Thyroid gland (tissue), 4 donors: ENCODE measurements at regions not wholly inside any gene's neighbourhood (a gene's known extent, or its start where the extent isn't known, plus 50 kb on each side); places are given as distances from the start of the nearest gene placed in this dataset.

Source experiments
- DNase-seq, 2 donors: peaks; one replicate each; pipeline ENCODE4 v3.0.0-alpha.2; 2019
- H3K27ac ChIP-seq, 3 donors: fragments of 200-600 bp; sonication (generic); 1 replicate in 2 of 3; 2 replicates in 1 of 3; pipeline ENCODE4 v1.5.1; 2016 to 2019; ENCODE audit warnings: mild to moderate bottlenecking in 1 of 3, moderate library complexity in 1 of 3
- H3K27me3 ChIP-seq: fragments of 200-600 bp; sonication (generic); one replicate; pipeline ENCODE4 v1.5.1; 2019
- H3K36me3 ChIP-seq, 2 donors: fragments of 200-600 bp; sonication (generic); one replicate each; pipeline ENCODE4 v1.5.1; 2016 to 2019
- H3K4me1 ChIP-seq, 2 donors: fragments of 200-600 bp; sonication (generic); one replicate each; pipeline ENCODE4 v1.5.1; 2017 to 2019
- H3K4me3 ChIP-seq, 3 donors: fragments of 200-600 bp; sonication (generic); replicated peaks in 1 of 3; 1 replicate in 2 of 3; 2 replicates in 1 of 3; pipeline ENCODE4 v1.5.1; 2016; ENCODE audit warnings: mild to moderate bottlenecking in 1 of 3
- H3K9me3 ChIP-seq: fragments of 200-600 bp; sonication (generic); one replicate; pipeline ENCODE4 v1.5.1; 2017
- CTCF ChIP-seq, 6 experiments: fragments of 200-600 bp in 3 of 6; fragments of 450-650 bp in 3 of 6; sonication (generic) in 3 of 6; IDR thresholded peaks; one replicate each; pipeline ENCODE4 v1.5.1; 2016 to 2019; ENCODE audit warnings: antibody characterized with exemption in 6 of 6, mild to moderate bottlenecking in 2 of 6, inconsistent platforms in 1 of 6, moderate library complexity in 1 of 6
- POLR2A ChIP-seq, 2 donors: fragments of 450-650 bp; IDR thresholded peaks; one replicate each; pipeline ENCODE4 v1.6.1; 2017; ENCODE audit warnings: antibody characterized with exemption in 2 of 2, mild to moderate bottlenecking in 2 of 2, moderate library complexity in 1 of 2
- WGBS, 2 donors: methylation state at CpG; one replicate each; pipeline ENCODE4 v1.1.5; 2017; 5-methylcytosine and 5-hydroxymethylcytosine counted together
- intact Hi-C: fragments of 100-400 bp; cut with DNase I; formaldehyde crosslinking; loops from one replicate; pipeline ENCODE4 v1.15.1; 2023

- H3K4me3 ChIP-seq = no peak overlapping the region
- TF ChIP-seq POLR2A (IDR thresholded peaks at IDR 0.05) = no peak
- no peak for TF ChIP-seq CTCF (IDR thresholded peaks at IDR 0.05)
- DNase-seq = no peak
- H3K36me3 ChIP-seq = no peaks in the 10 kb centered on the region
- no peaks in the 10 kb centered on the region for H3K4me1 ChIP-seq
- no peaks in the 10 kb centered on the region for H3K9me3 ChIP-seq
- intact Hi-C loops = no loop called here
- 84 to 96% methylated on average over 1 of the region's 1 CpG for WGBS, 2 donors
- H3K27me3 ChIP-seq = no peaks in the 10 kb centered on the region
- no peak overlapping the region for H3K27ac ChIP-seq
These were observed 391.1 kb downstream of the AASDHPPT start for GRCh38 chr11:106468531-106468930.

- no peaks in the 10 kb centered on the region for H3K36me3 ChIP-seq
These were observed 392.8 kb downstream of the AASDHPPT start for GRCh38 chr11:106470230-106470629.

GRCh38 chr11:106471276-106471675, 393.8 kb downstream of the AASDHPPT start:
- intact Hi-C loops = no loop called here
- DNase-seq = no peak
- no peak overlapping the region for H3K4me3 ChIP-seq
- H3K27ac ChIP-seq = no peak overlapping the region
- H3K27me3 ChIP-seq = no peaks in the 10 kb centered on the region
- TF ChIP-seq POLR2A (IDR thresholded peaks at IDR 0.05) (no peak), CTCF (IDR thresholded peaks at IDR 0.05) (no peak)
- H3K9me3 ChIP-seq = no peaks in the 10 kb centered on the region
- no peaks in the 10 kb centered on the region for H3K36me3 ChIP-seq
- H3K4me1 ChIP-seq = no peaks in the 10 kb centered on the region
- WGBS, 2 donors = 63 to 73% methylated on average over 1 of the region's 1 CpG

More at GRCh38 chr11:106470230-106470629, 392.8 kb downstream of the AASDHPPT start:
- H3K9me3 ChIP-seq = no peaks in the 10 kb centered on the region
- TF ChIP-seq POLR2A (IDR thresholded peaks at IDR 0.05) (no peak), CTCF (IDR thresholded peaks at IDR 0.05) (no peak)
- H3K4me3 ChIP-seq = no peak overlapping the region
- H3K27ac ChIP-seq = no peak overlapping the region
- WGBS, 2 donors = 73 to 77% methylated on average over 3 of the region's 3 CpGs
- H3K27me3 ChIP-seq = no peaks in the 10 kb centered on the region
- intact Hi-C loops = no loop called here
- no peaks in the 10 kb centered on the region for H3K4me1 ChIP-seq
- no peak for DNase-seq

- H3K4me3 ChIP-seq = no peak overlapping the region
- no peak for DNase-seq
- no peaks in the 10 kb centered on the region for H3K27me3 ChIP-seq
- H3K4me1 ChIP-seq = no peaks in the 10 kb centered on the region
- H3K9me3 ChIP-seq = no peaks in the 10 kb centered on the region
- TF ChIP-seq POLR2A (IDR thresholded peaks at IDR 0.05) = no peak
- no peak for TF ChIP-seq CTCF (IDR thresholded peaks at IDR 0.05)
- WGBS, 2 donors = 72 to 85% methylated on average over 2 of the region's 2 CpGs
- no peaks in the 10 kb centered on the region for H3K36me3 ChIP-seq
- intact Hi-C loops = no loop called here
- no peak overlapping the region for H3K27ac ChIP-seq
These were observed 395.7 kb downstream of the AASDHPPT start for GRCh38 chr11:106473089-106473722.

GRCh38 chr11:106474274-106474673, 396.8 kb downstream of the AASDHPPT start:
- no peak for DNase-seq
- intact Hi-C loops = no loop called here
- H3K4me1 ChIP-seq = no peaks in the 10 kb centered on the region
- TF ChIP-seq CTCF (IDR thresholded peaks at IDR 0.05) = no peak
- TF ChIP-seq POLR2A (IDR thresholded peaks at IDR 0.05) = no peak
- no peak overlapping the region for H3K4me3 ChIP-seq
- no peak overlapping the region for H3K27ac ChIP-seq
- H3K9me3 ChIP-seq = no peaks in the 10 kb centered on the region
- H3K27me3 ChIP-seq = no peaks in the 10 kb centered on the region
- 72 to 93% methylated on average over 2 of the region's 2 CpGs for WGBS, 2 donors
- H3K36me3 ChIP-seq = no peaks in the 10 kb centered on the region
